ENCODE measurements at regions not wholly inside any gene's neighbourhood (a gene's known extent, or its start where the extent isn't known, plus 50 kb on each side); places are given as distances from the start of the nearest gene placed in this dataset.

DNA sequence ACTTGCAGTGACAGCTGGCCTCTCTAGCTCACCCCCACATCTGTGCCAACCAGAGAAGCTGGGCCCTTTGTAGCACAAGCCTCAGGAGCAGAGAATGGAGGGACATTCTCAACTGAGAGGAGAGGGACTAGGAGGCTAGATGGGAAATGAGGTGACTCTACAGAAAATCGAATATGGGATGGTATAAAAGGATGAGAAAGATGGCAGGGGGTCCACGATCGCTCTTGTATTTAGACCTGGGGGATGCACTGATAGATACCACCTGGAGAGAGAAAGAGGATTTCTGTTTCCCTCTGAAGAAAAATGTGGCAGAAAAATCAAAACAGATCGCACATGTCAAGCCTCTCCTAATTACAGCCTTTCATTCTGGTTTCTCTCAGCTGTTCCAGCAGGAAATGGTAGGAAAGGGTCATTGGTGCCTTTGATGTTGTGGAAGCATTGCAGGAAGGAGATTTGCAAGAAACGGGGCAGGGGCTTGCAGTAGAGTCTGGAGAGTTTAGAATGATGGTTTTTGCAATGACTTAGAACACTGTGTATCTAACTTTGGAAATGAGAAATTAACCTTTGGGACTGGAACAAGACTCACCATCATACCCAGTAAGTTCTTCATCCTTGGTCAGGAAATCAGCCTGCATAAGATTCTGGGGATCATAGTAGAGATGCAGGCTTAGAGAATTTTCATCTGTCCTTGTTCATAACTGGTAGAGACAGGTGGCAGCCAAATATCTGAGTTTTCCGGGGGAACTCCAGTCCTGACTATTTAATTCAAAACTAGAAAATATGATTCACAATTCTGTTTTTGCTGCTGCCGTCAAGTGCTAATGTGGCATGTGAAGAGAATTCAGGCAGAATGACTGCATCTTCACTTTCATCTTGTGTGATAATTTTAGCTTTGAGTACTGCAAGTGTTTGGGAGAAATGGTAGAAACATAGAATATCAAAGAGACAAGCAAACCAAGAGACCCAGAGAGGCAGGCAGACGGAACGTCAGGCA lies 98.8 kb downstream of the DAD1 start:
- TF ChIP-seq SP1 (IDR thresholded peaks at IDR 0.05; ENCODE audit: low read depth, low read length) (no peak), ZSCAN29 (IDR thresholded peaks at IDR 0.05) (no peak), CEBPB (IDR thresholded peaks at IDR 0.05; ENCODE audit: borderline replicate concordance in 1 of 2, low read depth in 2 of 2, low read length in 2 of 2) (no peak), KLF5 (IDR thresholded peaks at IDR 0.05; ENCODE audit: partially characterized antibody) (no peak), POLR2A (IDR thresholded peaks at IDR 0.05; ENCODE audit: low read depth, low read length) (peak; percentile 19; the same call in 1 of the 2 replicates)
